ENCODE measurements at regions not wholly inside any gene's neighbourhood (a gene's known extent, or its start where the extent isn't known, plus 50 kb on each side); places are given as distances from the start of the nearest gene placed in this dataset.
"Not testable (repeated sequence)": the region's sequence is repeated elsewhere in the genome, so short reads cannot be mapped to it uniquely, and the experiment has no call there.

DNA sequence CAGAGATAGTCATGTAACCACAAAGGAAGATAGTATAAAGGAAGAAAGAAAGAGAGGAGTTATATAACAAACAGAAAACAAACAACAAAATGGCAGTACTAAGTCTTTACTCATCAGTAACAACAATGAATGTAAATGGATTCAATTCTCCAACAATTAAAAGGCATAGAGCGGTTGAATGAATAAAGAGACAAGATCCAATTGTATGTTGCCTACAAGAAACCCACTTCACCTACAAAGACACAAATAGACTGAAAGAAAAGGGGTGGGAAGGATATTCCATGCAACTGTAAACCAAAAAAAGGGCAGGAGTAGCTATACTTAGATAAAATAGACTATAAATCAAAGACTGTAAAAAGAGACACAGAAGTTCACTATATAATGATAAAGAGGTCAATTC, 157.3 kb upstream of the CREB1 start:
- DNase-seq, result no peak

GRCh38 chr2:207375207-207375875, 154.4 kb upstream of the CREB1 start:
- DNase-seq, result no peak

DNA sequence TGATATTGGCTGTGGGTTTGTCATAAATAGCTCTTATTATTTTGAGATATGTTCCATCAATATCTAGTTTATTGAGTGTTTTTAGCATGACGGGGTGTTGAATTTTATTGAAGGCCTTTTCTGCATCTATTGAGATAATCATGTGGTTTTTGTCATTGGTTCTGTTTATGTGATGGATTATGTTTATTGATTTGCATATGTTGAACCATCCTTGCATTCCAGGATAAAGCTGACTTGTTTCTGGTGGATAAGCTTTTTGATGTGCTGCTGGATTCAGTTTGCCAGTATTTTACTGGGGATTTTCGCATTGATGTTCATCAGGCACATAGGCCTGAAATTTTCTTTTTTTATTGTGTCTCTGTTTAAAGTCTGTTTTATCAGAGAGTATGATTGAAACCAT, 151.1 kb upstream of the CREB1 start:
- not testable (repeated sequence) for DNase-seq

GRCh38 chr2:207385076-207385475, 144.7 kb upstream of the CREB1 start:
- DNase-seq, result no peak

DNA sequence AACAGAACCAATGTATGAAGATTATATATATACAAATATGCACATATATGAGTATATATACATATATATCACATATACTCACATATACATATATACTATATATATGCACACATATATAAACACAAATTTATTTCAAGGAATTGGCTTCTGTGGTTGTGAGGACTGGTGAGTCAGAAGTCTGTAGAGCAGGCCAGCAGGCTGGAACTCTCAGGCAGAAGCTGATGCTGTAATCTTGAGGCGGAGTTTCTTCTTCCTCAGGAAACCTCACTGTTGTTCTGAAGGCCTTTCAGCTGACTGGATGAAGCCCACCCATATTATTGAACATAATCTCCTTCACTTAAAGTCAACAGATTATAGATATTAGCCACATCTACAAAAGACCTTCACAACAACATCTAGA, 143.9 kb upstream of the CREB1 start:
- DNase-seq, result no peak

- DNase-seq, result peak; percentile 2
These were observed 142.7 kb upstream of the CREB1 start for GRCh38 chr2:207387001-207387571.

DNA sequence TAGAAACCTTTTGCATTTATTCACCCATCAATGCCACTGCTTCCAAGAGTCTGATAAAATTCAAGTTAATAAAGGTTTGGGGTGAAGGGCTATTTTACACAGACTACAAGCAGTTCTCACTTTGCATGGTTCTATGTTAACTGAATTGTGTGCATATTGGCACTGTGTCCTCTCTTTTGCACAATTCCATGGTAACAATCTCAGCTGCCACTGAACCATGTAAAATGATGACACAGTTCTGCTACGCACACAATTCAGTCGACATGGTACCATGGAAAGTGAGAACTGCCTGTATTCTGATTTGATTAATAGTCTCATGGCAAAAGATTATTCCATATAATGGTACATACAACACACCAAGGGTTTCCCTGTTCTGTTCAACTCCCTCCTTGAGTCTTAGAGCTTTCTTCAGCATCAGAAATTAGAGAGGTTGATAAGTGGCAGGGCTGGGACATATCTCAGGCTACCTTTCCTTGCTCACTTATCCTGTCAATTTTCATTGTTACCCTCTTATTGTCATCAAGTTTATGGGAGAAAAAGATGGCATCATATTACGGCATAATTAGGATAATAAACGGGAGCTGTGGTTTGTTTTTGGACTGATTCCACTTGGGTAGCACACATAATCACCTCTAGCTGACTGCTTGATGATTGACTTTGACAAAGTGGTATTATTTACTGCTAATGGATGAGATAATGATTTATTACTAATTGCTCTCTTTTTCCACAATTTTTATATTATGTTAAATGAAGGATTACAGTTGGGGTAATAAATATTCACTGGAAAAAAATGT, 139.3 kb upstream of the CREB1 start:
- DNase-seq, result no peak

DNA sequence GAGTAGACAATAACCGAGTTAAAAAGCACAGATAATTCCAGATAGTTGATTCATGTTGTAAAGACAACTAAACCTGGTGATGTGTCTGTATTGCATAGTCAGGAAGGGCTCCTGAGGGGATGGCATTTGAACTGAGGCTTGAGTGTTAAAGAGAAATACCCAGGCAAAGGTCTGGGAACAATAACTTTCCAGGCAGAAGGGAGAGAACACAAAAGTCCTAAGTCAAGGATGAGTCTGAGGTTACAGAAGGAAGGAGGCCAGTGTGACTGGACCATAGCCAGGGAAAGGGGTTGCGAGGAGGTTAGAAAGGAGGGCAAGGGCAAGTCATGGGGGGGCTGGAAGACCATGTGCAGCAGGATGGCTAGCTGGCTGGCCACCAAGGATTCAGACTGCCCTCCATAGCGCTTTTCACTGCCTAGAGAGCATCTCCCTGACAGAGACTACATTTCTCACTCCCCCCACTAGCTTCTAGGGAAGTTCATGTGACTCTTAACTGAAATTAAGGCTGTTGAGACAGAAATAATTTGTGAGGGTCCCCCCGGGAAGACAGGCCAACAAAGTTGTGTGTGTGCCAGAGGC, 135.5 kb upstream of the CREB1 start:
- no peak for DNase-seq

- DNase-seq, result peak; percentile 89
These were observed 134.8 kb upstream of the CREB1 start for GRCh38 chr2:207394812-207395534.

GRCh38 chr2:207395535-207396251, 134.1 kb upstream of the CREB1 start:
- DNase-seq, result no peak

- DNase-seq, result no peak
These were observed 131.7 kb upstream of the CREB1 start for GRCh38 chr2:207397917-207398655.

- no peak for DNase-seq
These were observed 130.5 kb upstream of the CREB1 start for GRCh38 chr2:207399301-207399700.

DNA sequence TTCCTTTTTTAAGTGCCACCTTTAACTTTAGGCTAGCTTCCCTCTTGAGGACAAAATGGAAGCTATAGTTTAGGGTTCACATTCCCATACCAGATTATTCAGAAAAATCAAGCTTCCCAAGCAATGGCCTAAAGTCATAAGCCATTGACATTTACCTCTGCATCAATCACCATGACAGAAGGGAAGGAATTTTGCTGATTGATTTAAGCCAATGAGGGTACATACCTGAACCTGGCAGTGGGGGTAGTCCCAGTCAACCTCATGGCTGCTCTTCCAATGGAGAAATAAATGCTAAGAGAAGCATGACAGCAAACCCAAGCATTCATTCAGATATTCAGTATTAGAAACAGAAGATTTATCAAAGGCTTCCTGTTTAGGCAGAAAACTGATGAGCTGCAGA, 128.4 kb upstream of the CREB1 start:
- no peak for DNase-seq

DNA sequence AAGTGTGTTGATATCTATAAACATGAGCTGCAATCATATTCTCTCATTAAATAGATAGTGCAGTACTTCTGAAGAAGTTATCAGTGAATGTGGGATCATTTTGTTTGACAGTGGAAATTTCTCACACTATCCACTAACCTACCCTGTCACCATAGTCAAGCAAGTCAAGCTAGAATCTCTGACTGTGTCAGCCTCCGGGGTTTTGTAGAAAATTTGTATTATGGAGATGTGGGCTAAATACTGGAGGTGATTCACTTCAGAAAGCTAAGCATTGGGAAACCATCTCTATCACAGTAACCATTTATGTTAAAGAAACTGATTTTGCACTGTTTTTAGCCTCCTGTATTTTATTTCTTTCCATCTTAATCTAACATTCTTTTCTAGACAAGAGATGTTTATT, 126.6 kb upstream of the CREB1 start:
- DNase-seq, result no peak

DNA sequence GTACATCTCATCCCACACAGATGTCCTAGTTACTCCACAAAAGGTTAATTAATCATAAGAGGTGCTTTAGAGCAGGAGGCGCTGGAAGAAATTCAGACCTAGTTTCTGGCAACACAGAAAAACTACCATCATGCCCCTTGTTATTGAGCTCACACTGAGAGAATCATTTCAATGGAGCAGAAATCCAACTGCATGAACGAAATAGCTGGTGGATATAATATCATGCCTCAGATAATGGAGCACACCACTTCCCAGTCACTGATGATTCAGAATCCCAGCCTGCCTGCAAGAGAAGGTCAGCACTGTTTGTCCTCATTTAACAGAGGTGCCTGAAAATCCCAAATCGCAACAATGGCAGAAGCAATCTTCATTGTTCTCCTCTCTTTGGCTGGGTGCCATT, 125.8 kb upstream of the CREB1 start:
- no peak for DNase-seq

- no peak for DNase-seq
These were observed 124.6 kb upstream of the CREB1 start for GRCh38 chr2:207405150-207405549.

DNA sequence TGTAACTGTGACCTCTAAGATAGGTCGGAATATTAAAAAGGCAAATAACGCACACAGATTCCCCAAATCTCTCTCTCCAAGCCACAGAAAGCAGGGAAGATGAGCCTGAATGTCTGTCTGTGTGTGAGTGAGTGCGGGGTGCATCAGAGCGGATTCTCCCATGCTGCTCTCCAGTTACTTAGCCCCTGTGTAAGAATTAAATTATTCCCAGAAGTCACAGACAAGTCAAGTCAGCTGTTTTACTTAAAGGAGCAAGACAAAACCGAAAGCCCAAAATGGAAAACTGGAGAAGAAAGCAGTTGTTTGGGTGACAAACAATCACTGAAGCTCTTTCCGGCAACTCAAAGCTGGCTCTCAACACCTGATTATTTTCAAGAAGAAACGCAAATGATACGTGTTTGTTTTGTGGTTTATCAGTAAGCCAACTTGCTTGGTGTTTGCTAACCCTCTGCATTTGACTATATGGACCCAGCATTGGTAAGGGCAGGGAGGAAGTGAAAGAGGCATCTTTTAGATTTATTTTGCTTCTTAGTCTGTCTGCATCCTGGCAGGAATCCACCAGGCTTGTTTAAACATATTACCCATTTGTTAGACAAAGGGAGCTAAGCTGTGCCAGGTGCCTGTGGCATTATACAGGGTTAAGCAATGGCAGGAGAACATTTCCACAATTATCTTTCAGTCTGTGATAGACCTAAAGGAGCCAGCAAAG, 121.5 kb upstream of the CREB1 start:
- no peak for DNase-seq

GRCh38 chr2:207409517-207409916, 120.2 kb upstream of the CREB1 start:
- DNase-seq, result no peak

DNA sequence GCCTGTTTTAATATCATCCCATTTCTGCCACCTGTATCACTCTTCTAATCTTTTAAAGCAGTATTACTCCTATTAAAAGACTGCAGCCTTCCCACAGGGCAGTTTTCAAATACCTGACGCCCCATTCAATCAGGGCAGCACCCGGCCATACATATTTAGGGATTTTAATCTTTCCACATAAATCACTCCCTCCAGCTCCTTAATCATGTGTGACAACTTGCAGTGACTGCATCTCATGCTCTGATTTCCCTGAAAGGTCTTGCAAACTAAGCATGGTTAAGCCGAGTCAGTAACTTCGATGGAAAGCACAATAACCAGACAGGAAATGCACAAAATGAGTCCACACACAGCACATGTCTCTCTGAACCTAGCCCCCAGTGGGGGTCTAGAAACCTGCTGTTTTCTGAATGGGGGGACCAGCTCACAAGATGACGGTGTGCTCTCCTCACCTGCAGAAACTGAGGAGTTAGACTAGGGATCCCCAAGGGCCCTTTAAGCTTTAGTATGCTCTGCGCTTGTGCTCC, 116.9 kb upstream of the CREB1 start:
- no peak for DNase-seq

DNA sequence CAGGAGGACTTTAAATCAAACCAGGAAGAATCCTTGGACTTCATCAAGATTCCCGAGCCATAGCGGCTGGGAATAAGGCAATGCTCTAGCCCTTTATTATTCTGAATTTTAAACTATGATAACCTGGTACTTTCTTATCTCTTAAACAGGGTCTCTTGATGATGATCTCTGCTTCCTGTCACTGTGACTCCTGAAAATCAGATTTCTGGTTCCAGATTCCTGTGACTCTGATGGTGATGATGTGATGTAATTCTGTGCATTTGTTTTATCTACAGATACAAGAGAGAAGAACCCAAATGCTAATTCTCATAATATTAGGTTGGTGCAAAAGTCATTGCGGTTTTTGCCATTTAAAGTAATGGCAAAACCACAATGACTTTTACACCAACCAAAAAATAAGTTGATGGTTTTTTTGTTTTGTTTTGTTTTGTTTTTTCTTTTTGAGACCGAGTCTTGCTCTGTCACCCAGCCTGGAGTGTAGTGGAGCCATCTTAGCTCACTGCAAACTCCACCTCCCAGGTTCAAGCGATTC, 116.3 kb upstream of the CREB1 start:
- DNase-seq, result no peak

- no peak for DNase-seq
These were observed 113.7 kb upstream of the CREB1 start for GRCh38 chr2:207416111-207416510.

Data from stimulated activated CD4-positive, alpha-beta T cell treated with anti-CD3 and anti-CD28 coated beads, Interleukin-1b, Interleukin-23, amount 100 ng/mL, for 48 hours (primary cell).